CD4-positive, alpha-beta T cell (primary cell): ENCODE measurements at regions not wholly inside any gene's neighbourhood (a gene's known extent, or its start where the extent isn't known, plus 50 kb on each side); places are given as distances from the start of the nearest gene placed in this dataset.
A peak's percentile ranks its signal among the peaks of the same experiment; 100 is the strongest.

Experiments
- ATAC-seq: fragments of 200-7000 bp; cut with Tn5 transposase; one replicate; pipeline ENCODE4 v1.10.0; 2022; ENCODE audit warnings: mild to moderate bottlenecking; ENCODE audit not compliant: poor library complexity
- CTCF ChIA-PET: fragments of 350-600 bp; sonication (Branson Sonifier 250); formaldehyde crosslinking; loops from one replicate; lab custom pipeline; 2021; ENCODE audit warnings: antibody characterized with exemption, inconsistent platforms; lab: Charles Lee
- POLR2A ChIA-PET: fragments of 350-600 bp; sonication (Branson Sonifier 250); formaldehyde crosslinking; loops from one replicate; lab custom pipeline; 2021; ENCODE audit warnings: antibody characterized with exemption, inconsistent platforms; lab: Charles Lee
- DNase-seq, 14 experiments: peaks; one replicate each; pipeline ENCODE4 v3.0.0-alpha.2; 2013 to 2020; ENCODE audit warnings: mixed read lengths in 2 of 14
- H3K27ac ChIP-seq, 2 donors: one replicate each; pipeline versions ENCODE4 v1.5.1 to v1.7.0; 2013; ENCODE audit warnings: low read length in 2 of 2, low read depth in 1 of 2, mild to moderate bottlenecking in 1 of 2
- H3K27me3 ChIP-seq, 2 experiments: 1 replicate in 1 of 2; 2 replicates in 1 of 2; pipeline versions ENCODE4 v1.6.1 to v1.7.0; 2013; ENCODE audit warnings: low read length in 2 of 2, control low read depth in 1 of 2, mild to moderate bottlenecking in 1 of 2, moderate library complexity in 1 of 2; ENCODE audit not compliant: insufficient read depth in 2 of 2, control insufficient read depth in 1 of 2
- H3K36me3 ChIP-seq: one replicate; pipeline ENCODE4 v1.6.1; 2013; ENCODE audit warnings: low read length, control low read depth; ENCODE audit not compliant: insufficient read depth
- H3K4me1 ChIP-seq: one replicate; pipeline ENCODE4 v1.6.1; 2013; ENCODE audit warnings: low read length, control low read depth; ENCODE audit not compliant: insufficient read depth
- H3K4me3 ChIP-seq: one replicate; pipeline ENCODE4 v1.5.1; 2013; ENCODE audit warnings: mild to moderate bottlenecking, low read length, moderate library complexity
- H3K9me3 ChIP-seq, 2 experiments: 1 replicate in 1 of 2; 2 replicates in 1 of 2; pipeline versions ENCODE4 v1.6.1 to v1.7.0; 2013; ENCODE audit warnings: low read length in 2 of 2, mild to moderate bottlenecking in 2 of 2, control low read depth in 1 of 2, moderate library complexity in 1 of 2; ENCODE audit not compliant: control insufficient read depth in 1 of 2, insufficient read depth in 1 of 2
- H3K27ac Mint-ChIP-seq: one replicate; pipeline ENCODE4 v1.8.0; 2020; ENCODE audit warnings: mixed read lengths
- H3K27me3 Mint-ChIP-seq: one replicate; pipeline ENCODE4 v1.8.0; 2021; ENCODE audit warnings: mixed read lengths
- H3K36me3 Mint-ChIP-seq: one replicate; pipeline ENCODE4 v1.8.0; 2021; ENCODE audit warnings: low read depth, mixed read lengths
- H3K4me1 Mint-ChIP-seq: one replicate; pipeline ENCODE4 v1.8.0; 2021; ENCODE audit warnings: low read depth, mixed read lengths
- H3K4me3 Mint-ChIP-seq: one replicate; pipeline ENCODE4 v1.8.0; 2020; ENCODE audit warnings: mild to moderate bottlenecking, mixed read lengths
- H3K9me3 Mint-ChIP-seq: one replicate; pipeline ENCODE4 v1.8.0; 2020; ENCODE audit warnings: mixed read lengths
- intact Hi-C, 2 experiments: fragments of 100-400 bp; cut with DNase I in 1 of 2; cut with micrococcal nuclease in 1 of 2; formaldehyde crosslinking; loops; one replicate each; pipeline versions ENCODE4 v1.15.1 to v1.9.0; 2023 to 2025; cut with DNase I, micrococcal nuclease
- TF ChIP-seq, protein P1 (sequence below): fragments of 200-600 bp; IDR thresholded peaks from one replicate; pipeline ENCODE4 v1.8.0; 2022; ENCODE audit warnings: antibody characterized with exemption, mild to moderate bottlenecking

- ATAC-seq (no peak), DNase-seq (no peak)
- no peaks in the 10 kb centered on the region for H3K4me1 Mint-ChIP-seq
- Histone ChIP-seq H3K27ac (no peak overlapping the region), H3K4me1 (no peaks in the 10 kb centered on the region), H3K9me3 (no peaks in the 10 kb centered on the region), H3K36me3 (no peaks in the 10 kb centered on the region), H3K27me3 (peaks cover 0 to 2% of the 10 kb centered on the region in 2 experiments), H3K4me3 (no peak overlapping the region)
- H3K9me3 Mint-ChIP-seq: no peaks in the 10 kb centered on the region
- no peak overlapping the region for H3K4me3 Mint-ChIP-seq
- H3K27me3 Mint-ChIP-seq: no peaks in the 10 kb centered on the region
- intact Hi-C loops: no loop called here
- no peak overlapping the region for H3K27ac Mint-ChIP-seq
- ChIA-PET CTCF (no interaction called here), POLR2A (no interaction called here)
- TF ChIP-seq, protein P1, sequence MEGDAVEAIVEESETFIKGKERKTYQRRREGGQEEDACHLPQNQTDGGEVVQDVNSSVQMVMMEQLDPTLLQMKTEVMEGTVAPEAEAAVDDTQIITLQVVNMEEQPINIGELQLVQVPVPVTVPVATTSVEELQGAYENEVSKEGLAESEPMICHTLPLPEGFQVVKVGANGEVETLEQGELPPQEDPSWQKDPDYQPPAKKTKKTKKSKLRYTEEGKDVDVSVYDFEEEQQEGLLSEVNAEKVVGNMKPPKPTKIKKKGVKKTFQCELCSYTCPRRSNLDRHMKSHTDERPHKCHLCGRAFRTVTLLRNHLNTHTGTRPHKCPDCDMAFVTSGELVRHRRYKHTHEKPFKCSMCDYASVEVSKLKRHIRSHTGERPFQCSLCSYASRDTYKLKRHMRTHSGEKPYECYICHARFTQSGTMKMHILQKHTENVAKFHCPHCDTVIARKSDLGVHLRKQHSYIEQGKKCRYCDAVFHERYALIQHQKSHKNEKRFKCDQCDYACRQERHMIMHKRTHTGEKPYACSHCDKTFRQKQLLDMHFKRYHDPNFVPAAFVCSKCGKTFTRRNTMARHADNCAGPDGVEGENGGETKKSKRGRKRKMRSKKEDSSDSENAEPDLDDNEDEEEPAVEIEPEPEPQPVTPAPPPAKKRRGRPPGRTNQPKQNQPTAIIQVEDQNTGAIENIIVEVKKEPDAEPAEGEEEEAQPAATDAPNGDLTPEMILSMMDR: no peak
- no peaks in the 10 kb centered on the region for H3K36me3 Mint-ChIP-seq
Observed at GRCh38 chr7:115864082-115864481, 166.5 kb downstream of the TFEC start.

DNA sequence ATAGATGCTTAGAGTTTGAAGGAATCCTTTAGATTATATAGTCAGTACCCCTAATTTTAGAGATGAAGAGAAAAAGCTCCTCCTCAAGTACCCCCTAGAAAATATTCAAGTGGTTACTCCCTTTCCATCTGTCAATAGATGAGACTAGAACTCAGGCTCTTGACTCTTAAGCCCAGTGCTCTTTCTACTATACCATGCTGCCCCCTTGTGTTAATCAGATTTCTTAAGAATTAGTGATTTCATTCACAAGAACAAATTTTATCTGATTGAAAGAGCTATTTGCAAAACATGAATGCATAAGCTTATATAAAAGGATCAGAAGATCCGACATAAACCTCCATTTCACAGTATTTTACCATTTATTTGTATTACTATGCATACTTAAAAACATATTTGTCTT lies 179.3 kb downstream of the TFEC start:
- intact Hi-C loops: loop anchor here (1.0 to 5.0 kb wide), 3 partner anchors 984 to 1825 kb away; no protein-coding TSS in a partner anchor
- H3K27ac Mint-ChIP-seq: no peak overlapping the region

GRCh38 chr7:115850774-115851173 lies 179.8 kb downstream of the TFEC start:
- ATAC-seq (no peak), DNase-seq (no peak)
- H3K27me3 ChIP-seq: no peaks in the 10 kb centered on the region
- H3K36me3 ChIP-seq: no peaks in the 10 kb centered on the region
- no peak overlapping the region for H3K27ac Mint-ChIP-seq
- TF ChIP-seq, protein P1: no peak
- no peaks in the 10 kb centered on the region for H3K4me1 ChIP-seq
- no peaks in the 10 kb centered on the region for H3K36me3 Mint-ChIP-seq
- intact Hi-C loops: loop anchor here (1.0 to 5.0 kb wide), 3 partner anchors 983 to 1824 kb away; no protein-coding TSS in a partner anchor
- H3K4me3 Mint-ChIP-seq: no peak overlapping the region
- no peaks in the 10 kb centered on the region for H3K9me3 ChIP-seq
- ChIA-PET CTCF (no interaction called here), POLR2A (no interaction called here)
- H3K4me3 ChIP-seq: no peak overlapping the region
- H3K27me3 Mint-ChIP-seq: no peaks in the 10 kb centered on the region
- no peak overlapping the region for H3K27ac ChIP-seq
- no peaks in the 10 kb centered on the region for H3K4me1 Mint-ChIP-seq
- no peaks in the 10 kb centered on the region for H3K9me3 Mint-ChIP-seq

More for the DNA sequence above, 179.3 kb downstream of the TFEC start:
- H3K9me3 Mint-ChIP-seq: no peaks in the 10 kb centered on the region
- no peaks in the 10 kb centered on the region for H3K4me1 Mint-ChIP-seq
- H3K4me3 Mint-ChIP-seq: no peak overlapping the region
- H3K4me3 ChIP-seq: no peak overlapping the region
- no peaks in the 10 kb centered on the region for H3K27me3 ChIP-seq
- CTCF ChIA-PET: interaction anchor here (0.6 kb wide), 1 partner anchor 1821 kb away, joined by 3 read pairs; no protein-coding TSS in a partner anchor
- no peaks in the 10 kb centered on the region for H3K36me3 ChIP-seq
- peak in 3 of 14 experiments; percentile 42 to 46 (median 46) for DNase-seq
- TF ChIP-seq, protein P1: peak; percentile 15
- H3K4me1 ChIP-seq: no peaks in the 10 kb centered on the region
- POLR2A ChIA-PET: no interaction called here
- no peaks in the 10 kb centered on the region for H3K36me3 Mint-ChIP-seq
- H3K27me3 Mint-ChIP-seq: no peaks in the 10 kb centered on the region
- no peak overlapping the region for H3K27ac ChIP-seq
- no peak for ATAC-seq
- H3K9me3 ChIP-seq: no peaks in the 10 kb centered on the region
